UCSD-AML1 (cell line): ENCODE measurements at regions not wholly inside any gene's neighbourhood (a gene's known extent, or its start where the extent isn't known, plus 50 kb on each side); places are given as distances from the start of the nearest gene placed in this dataset.

Experiments
- DNase-seq: peaks from one replicate; lab custom pipeline; 2025; ENCODE audit not compliant: unreplicated experiment; lab: John Stamatoyannopoulos, UW

- no peak for DNase-seq
Observed at GRCh38 chr2:117067900-117068299, 746.6 kb upstream of the DDX18 start.

- DNase-seq = no peak
Observed at GRCh38 chr2:117068371-117068770, 746.1 kb upstream of the DDX18 start.

GRCh38 chr2:117071556-117072102 is 742.9 kb upstream of the DDX18 start:
- no peak for DNase-seq

- DNase-seq = no peak
Observed at GRCh38 chr2:117074756-117075155, 739.7 kb upstream of the DDX18 start.

- no peak for DNase-seq
Observed at GRCh38 chr2:117085256-117085655, 729.2 kb upstream of the DDX18 start.

- no peak for DNase-seq
Observed at GRCh38 chr2:117085737-117086136, 728.8 kb upstream of the DDX18 start.

- no peak for DNase-seq
Observed at GRCh38 chr2:117086174-117086942, 728.1 kb upstream of the DDX18 start.

GRCh38 chr2:117086943-117087250 is 727.6 kb upstream of the DDX18 start:
- DNase-seq = no peak

GRCh38 chr2:117087535-117088291 is 726.8 kb upstream of the DDX18 start:
- DNase-seq = no peak

- no peak for DNase-seq
Observed at GRCh38 chr2:117091041-117091837, 723.3 kb upstream of the DDX18 start.

GRCh38 chr2:117101613-117102012 is 712.9 kb upstream of the DDX18 start:
- no peak for DNase-seq

- no peak for DNase-seq
Observed at GRCh38 chr2:117108741-117109267, 705.7 kb upstream of the DDX18 start.

GRCh38 chr2:117118994-117119393 is 695.5 kb upstream of the DDX18 start:
- no peak for DNase-seq

- DNase-seq = no peak
Observed at GRCh38 chr2:117123362-117123761, 691.1 kb upstream of the DDX18 start.

- no peak for DNase-seq
Observed at GRCh38 chr2:117126656-117127055, 687.8 kb upstream of the DDX18 start.

- no peak for DNase-seq
Observed at GRCh38 chr2:117127680-117128079, 686.8 kb upstream of the DDX18 start.

GRCh38 chr2:117128461-117128860 is 686.0 kb upstream of the DDX18 start:
- DNase-seq = no peak

- DNase-seq = no peak
Observed at GRCh38 chr2:117137371-117137770, 677.1 kb upstream of the DDX18 start.

GRCh38 chr2:117169036-117169765 is 645.3 kb upstream of the DDX18 start:
- no peak for DNase-seq

GRCh38 chr2:117170897-117171296 is 643.6 kb upstream of the DDX18 start:
- no peak for DNase-seq

- no peak for DNase-seq
Observed at GRCh38 chr2:117179405-117179804, 635.1 kb upstream of the DDX18 start.
